HuH-7 (cell line): ENCODE measurements at regions not wholly inside any gene's neighbourhood (a gene's known extent, or its start where the extent isn't known, plus 50 kb on each side); places are given as distances from the start of the nearest gene placed in this dataset.
"Not testable (repeated sequence)": the region's sequence is repeated elsewhere in the genome, so short reads cannot be mapped to it uniquely, and the experiment has no call there.

Source experiments
- DNase-seq: peaks from one replicate; pipeline ENCODE4 v3.0.0; 2011; ENCODE audit warnings: low spot score

- no peak for DNase-seq
These were observed 50.6 kb upstream of the TMEM170B start for GRCh38 chr6:11486959-11487358.

GRCh38 chr6:11486486-11486885 lies 51.1 kb upstream of the TMEM170B start:
- no peak for DNase-seq

- DNase-seq = no peak
These were observed 51.5 kb upstream of the TMEM170B start for GRCh38 chr6:11486051-11486450.

- DNase-seq = no peak
These were observed 52.3 kb upstream of the TMEM170B start for GRCh38 chr6:11485271-11485670.

- DNase-seq = no peak
These were observed 53.1 kb upstream of the TMEM170B start for GRCh38 chr6:11484441-11484840.

- DNase-seq = no peak
These were observed 54.9 kb upstream of the TMEM170B start for GRCh38 chr6:11482616-11483015.

- DNase-seq = no peak
These were observed 57.0 kb upstream of the TMEM170B start for GRCh38 chr6:11480541-11480940.

GRCh38 chr6:11479296-11479695 lies 58.3 kb upstream of the TMEM170B start:
- DNase-seq = no peak

- no peak for DNase-seq
These were observed 59.0 kb upstream of the TMEM170B start for GRCh38 chr6:11478586-11478985.

- no peak for DNase-seq
These were observed 62.5 kb upstream of the TMEM170B start for GRCh38 chr6:11475016-11475415.

GRCh38 chr6:11473008-11473740 lies 64.4 kb upstream of the TMEM170B start:
- DNase-seq = no peak

- no peak for DNase-seq
These were observed 66.3 kb upstream of the TMEM170B start for GRCh38 chr6:11471261-11471660.

- DNase-seq = no peak
These were observed 67.9 kb upstream of the TMEM170B start for GRCh38 chr6:11469684-11470083.

- DNase-seq = not testable (repeated sequence)
These were observed 69.3 kb upstream of the TMEM170B start for GRCh38 chr6:11468271-11468670.

- no peak for DNase-seq
These were observed 70.2 kb upstream of the TMEM170B start for GRCh38 chr6:11467364-11467763.

- no peak for DNase-seq
These were observed 74.2 kb upstream of the TMEM170B start for GRCh38 chr6:11463398-11463780.

- DNase-seq = peak; percentile 6
These were observed 74.7 kb upstream of the TMEM170B start for GRCh38 chr6:11462742-11463397.

GRCh38 chr6:11460837-11461661 lies 76.5 kb upstream of the TMEM170B start:
- DNase-seq = no peak

- DNase-seq = no peak
These were observed 77.4 kb upstream of the TMEM170B start for GRCh38 chr6:11460001-11460668.

GRCh38 chr6:11459079-11459610 lies 78.4 kb upstream of the TMEM170B start:
- no peak for DNase-seq

GRCh38 chr6:11458509-11458908 lies 79.0 kb upstream of the TMEM170B start:
- no peak for DNase-seq

GRCh38 chr6:11457422-11457821 lies 80.1 kb upstream of the TMEM170B start:
- not testable (repeated sequence) for DNase-seq
